Smooth muscle cell (in vitro differentiated cells): ENCODE measurements at regions not wholly inside any gene's neighbourhood (a gene's known extent, or its start where the extent isn't known, plus 50 kb on each side); places are given as distances from the start of the nearest gene placed in this dataset.
A peak's percentile ranks its signal among the peaks of the same experiment; 100 is the strongest.

ENCODE experiments used
- DNase-seq: peaks from one replicate; lab custom pipeline; 2025; ENCODE audit not compliant: unreplicated experiment; lab: John Stamatoyannopoulos, UW
- H2AFZ ChIP-seq: fragments of 200-600 bp; sonication (generic); 2 replicates; pipeline ENCODE4 v1.6.0; 2016; ENCODE audit warnings: antibody characterized with exemption, low read depth, mild to moderate bottlenecking
- H3F3A ChIP-seq: fragments of 200-600 bp; sonication (generic); 2 replicates; pipeline ENCODE4 v1.6.0; 2017; ENCODE audit warnings: antibody characterized with exemption, low read depth
- H3K27ac ChIP-seq: fragments of 200-600 bp; sonication (generic); 2 replicates; pipeline ENCODE4 v1.5.1; 2016; ENCODE audit warnings: low read depth, mild to moderate bottlenecking
- H3K27me3 ChIP-seq: fragments of 200-600 bp; sonication (generic); 2 replicates; pipeline ENCODE4 v1.6.1; 2016; ENCODE audit warnings: low read depth, mild to moderate bottlenecking
- H3K36me3 ChIP-seq: fragments of 200-600 bp; sonication (generic); 2 replicates; pipeline ENCODE4 v1.5.1; 2016; ENCODE audit warnings: low read depth
- H3K4me1 ChIP-seq: fragments of 200-600 bp; sonication (generic); 2 replicates; pipeline ENCODE4 v1.5.1; 2016; ENCODE audit warnings: low read depth
- H3K4me2 ChIP-seq: fragments of 200-600 bp; sonication (generic); 2 replicates; pipeline ENCODE4 v1.6.0; 2016; ENCODE audit warnings: mild to moderate bottlenecking
- H3K4me3 ChIP-seq: fragments of 200-600 bp; sonication (generic); 2 replicates; pipeline ENCODE4 v1.5.1; 2016; ENCODE audit warnings: mild to moderate bottlenecking
- H3K79me2 ChIP-seq: fragments of 200-600 bp; sonication (generic); 2 replicates; pipeline ENCODE4 v1.6.0; 2016; ENCODE audit warnings: low read depth, mild to moderate bottlenecking
- H3K9ac ChIP-seq: fragments of 200-600 bp; sonication (generic); 2 replicates; pipeline ENCODE4 v1.6.0; 2016; ENCODE audit warnings: low read depth
- H3K9me3 ChIP-seq: fragments of 200-600 bp; sonication (generic); replicated peaks from 2 replicates; pipeline ENCODE4 v1.5.1; 2016; ENCODE audit warnings: low read depth
- H4K20me1 ChIP-seq: fragments of 200-600 bp; sonication (generic); 2 replicates; pipeline ENCODE4 v1.6.0; 2016; ENCODE audit warnings: low read depth
- WGBS: methylation state at CpG from one replicate; pipeline ENCODE4 v1.1.7; 2016; ENCODE audit warnings: low lambda C conversion rate; 5-methylcytosine and 5-hydroxymethylcytosine counted together
- TF ChIP-seq, protein P1 (sequence below): fragments of 200-600 bp; sonication (generic); IDR thresholded peaks from 2 replicates; pipeline ENCODE4 v1.5.1; 2017; ENCODE audit warnings: borderline replicate concordance, mild to moderate bottlenecking, antibody characterized with exemption; ENCODE audit not compliant: insufficient read depth, poor library complexity, severe bottlenecking

DNA sequence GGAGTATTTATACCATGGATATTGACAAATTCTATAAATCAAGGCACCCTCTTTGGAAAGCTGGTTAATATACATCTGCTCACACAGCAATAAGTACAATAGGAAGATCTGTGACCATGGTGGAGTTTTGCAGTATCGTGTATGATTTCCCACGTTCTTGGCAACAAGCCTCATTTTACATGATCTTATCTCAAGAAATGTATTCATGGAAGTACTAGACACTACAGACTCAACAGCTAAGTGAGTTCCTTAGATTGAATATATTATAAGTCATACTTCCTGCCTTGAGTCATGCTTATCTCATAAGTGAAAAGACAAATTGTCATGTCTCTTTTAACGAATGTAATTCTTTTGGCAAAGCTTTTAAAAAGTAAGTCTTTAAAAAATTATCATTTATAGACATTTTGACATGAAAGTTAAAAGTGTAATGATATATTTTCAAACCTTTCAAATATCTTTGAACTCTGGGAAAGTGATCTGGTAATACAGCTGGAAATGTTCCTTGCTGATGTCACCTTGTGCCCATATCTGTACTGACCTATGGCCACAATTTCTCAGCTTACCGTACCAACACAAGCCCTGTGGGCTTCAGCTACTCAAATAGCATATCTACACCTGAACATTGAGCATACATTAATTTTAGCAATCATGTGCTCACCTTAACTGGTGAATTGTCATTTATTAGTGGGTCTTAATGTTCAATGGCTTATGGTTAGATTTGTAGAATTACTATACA, 130.3 kb upstream of the TMC3 start:
- Histone ChIP-seq H3K4me3 (no peak overlapping the region), H3K4me2 (peak overlapping the region; percentile 14), H3K79me2 (no peaks in the 10 kb centered on the region), H3K9me3 (no peaks in the 10 kb centered on the region), H3F3A (no peaks in the 10 kb centered on the region), H3K27ac (no peak overlapping the region), H3K4me1 (no peaks in the 10 kb centered on the region), H2AFZ (no peak overlapping the region), H3K36me3 (no peaks in the 10 kb centered on the region), H3K9ac (no peak overlapping the region), H4K20me1 (no peaks in the 10 kb centered on the region), H3K27me3 (no peaks in the 10 kb centered on the region)
- TF ChIP-seq, protein P1, sequence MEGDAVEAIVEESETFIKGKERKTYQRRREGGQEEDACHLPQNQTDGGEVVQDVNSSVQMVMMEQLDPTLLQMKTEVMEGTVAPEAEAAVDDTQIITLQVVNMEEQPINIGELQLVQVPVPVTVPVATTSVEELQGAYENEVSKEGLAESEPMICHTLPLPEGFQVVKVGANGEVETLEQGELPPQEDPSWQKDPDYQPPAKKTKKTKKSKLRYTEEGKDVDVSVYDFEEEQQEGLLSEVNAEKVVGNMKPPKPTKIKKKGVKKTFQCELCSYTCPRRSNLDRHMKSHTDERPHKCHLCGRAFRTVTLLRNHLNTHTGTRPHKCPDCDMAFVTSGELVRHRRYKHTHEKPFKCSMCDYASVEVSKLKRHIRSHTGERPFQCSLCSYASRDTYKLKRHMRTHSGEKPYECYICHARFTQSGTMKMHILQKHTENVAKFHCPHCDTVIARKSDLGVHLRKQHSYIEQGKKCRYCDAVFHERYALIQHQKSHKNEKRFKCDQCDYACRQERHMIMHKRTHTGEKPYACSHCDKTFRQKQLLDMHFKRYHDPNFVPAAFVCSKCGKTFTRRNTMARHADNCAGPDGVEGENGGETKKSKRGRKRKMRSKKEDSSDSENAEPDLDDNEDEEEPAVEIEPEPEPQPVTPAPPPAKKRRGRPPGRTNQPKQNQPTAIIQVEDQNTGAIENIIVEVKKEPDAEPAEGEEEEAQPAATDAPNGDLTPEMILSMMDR = no peak
- WGBS = 55% methylated on average over 4 of the region's 4 CpGs
- no peak for DNase-seq

DNA sequence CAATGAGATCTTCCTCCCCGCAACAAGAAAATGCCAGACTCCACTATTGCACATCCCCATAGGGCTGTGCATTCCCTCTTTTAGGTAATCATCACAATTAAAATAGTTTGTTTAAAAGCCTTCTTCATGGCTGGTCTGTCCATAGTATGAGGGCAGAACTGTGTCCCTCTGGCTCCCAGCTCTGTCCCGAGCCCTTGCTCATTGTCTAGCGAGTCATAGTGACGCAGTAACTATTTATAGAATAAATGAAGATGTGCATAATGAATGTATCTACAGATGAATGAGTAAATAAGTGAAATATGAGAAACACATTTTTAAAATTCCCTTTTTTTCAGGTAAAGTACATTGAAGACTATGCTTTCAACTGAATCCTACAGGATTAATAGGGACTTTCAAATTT, 128.4 kb upstream of the TMC3 start:
- Histone ChIP-seq H3K4me1 (no peaks in the 10 kb centered on the region), H3F3A (no peaks in the 10 kb centered on the region), H3K4me3 (no peak overlapping the region), H3K27ac (no peak overlapping the region), H3K9me3 (no peaks in the 10 kb centered on the region), H3K4me2 (no peak overlapping the region), H3K79me2 (no peaks in the 10 kb centered on the region), H3K9ac (no peak overlapping the region), H2AFZ (no peak overlapping the region), H3K36me3 (no peaks in the 10 kb centered on the region), H3K27me3 (no peaks in the 10 kb centered on the region), H4K20me1 (no peaks in the 10 kb centered on the region)
- DNase-seq = no peak
- TF ChIP-seq, protein P1 = no peak
- WGBS = 79% methylated on average over 4 of the region's 4 CpGs

DNA sequence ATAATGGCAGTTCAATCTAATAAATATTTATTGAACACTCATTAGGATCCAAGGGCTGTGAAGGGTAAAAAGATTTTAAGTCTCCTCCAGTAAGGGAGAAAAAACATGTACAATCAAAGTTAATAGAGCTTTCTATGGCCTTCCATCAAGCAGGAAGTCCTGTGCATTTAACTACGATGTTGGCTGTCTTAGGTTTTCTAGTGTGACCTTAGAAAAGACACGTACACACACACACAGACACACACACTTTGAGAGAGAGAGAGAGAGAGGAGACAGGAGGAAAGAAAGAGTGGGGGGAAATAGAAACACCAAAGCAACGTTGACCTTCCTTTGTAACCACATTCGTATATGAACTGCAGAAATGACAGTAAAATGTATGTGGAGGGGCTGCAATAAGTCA, 126.1 kb upstream of the TMC3 start:
- no peak for DNase-seq
- Histone ChIP-seq H3K27me3 (no peaks in the 10 kb centered on the region), H3K9ac (no peak overlapping the region), H3K79me2 (no peaks in the 10 kb centered on the region), H3K4me2 (no peak overlapping the region), H3K27ac (no peak overlapping the region), H2AFZ (no peak overlapping the region), H3K36me3 (no peaks in the 10 kb centered on the region), H3K9me3 (no peaks in the 10 kb centered on the region), H3K4me1 (no peaks in the 10 kb centered on the region), H3F3A (no peaks in the 10 kb centered on the region), H3K4me3 (no peak overlapping the region), H4K20me1 (no peaks in the 10 kb centered on the region)
- TF ChIP-seq, protein P1 = no peak
- 94% methylated on average over 4 of the region's 4 CpGs for WGBS

DNA sequence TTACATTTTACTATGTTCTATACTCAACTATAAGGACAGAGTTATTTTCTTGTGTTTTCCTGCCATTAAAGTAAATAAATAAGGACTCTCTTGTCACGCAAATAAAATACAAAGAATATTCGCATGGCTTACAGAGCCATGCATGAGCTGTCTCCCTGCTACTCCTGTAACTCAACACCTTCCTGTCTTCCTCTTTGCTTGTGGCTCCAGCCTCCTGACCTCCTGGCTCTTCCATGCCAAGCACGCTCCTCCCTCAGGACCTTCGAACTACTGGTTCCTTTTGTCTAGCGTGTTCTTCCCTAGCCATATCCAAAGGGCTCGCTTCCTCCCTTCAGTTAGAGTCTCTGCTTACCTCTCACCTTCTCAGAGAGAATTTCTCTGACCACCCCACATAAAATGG, 124.3 kb upstream of the TMC3 start:
- H3K9me3 ChIP-seq = no peaks in the 10 kb centered on the region
- H3K4me2 ChIP-seq = no peak overlapping the region
- no peak overlapping the region for H3K9ac ChIP-seq
- TF ChIP-seq, protein P1 = no peak
- no peaks in the 10 kb centered on the region for H3F3A ChIP-seq
- no peaks in the 10 kb centered on the region for H3K27me3 ChIP-seq
- H3K36me3 ChIP-seq = no peaks in the 10 kb centered on the region
- no peaks in the 10 kb centered on the region for H4K20me1 ChIP-seq
- H3K4me1 ChIP-seq = no peaks in the 10 kb centered on the region
- WGBS = 94% methylated on average over 6 of the region's 6 CpGs
- H2AFZ ChIP-seq = no peak overlapping the region
- no peak for DNase-seq
- H3K79me2 ChIP-seq = no peaks in the 10 kb centered on the region
- H3K4me3 ChIP-seq = no peak overlapping the region
- no peak overlapping the region for H3K27ac ChIP-seq
